GM10266 (cell line): ENCODE measurements at regions not wholly inside any gene's neighbourhood (a gene's known extent, or its start where the extent isn't known, plus 50 kb on each side); places are given as distances from the start of the nearest gene placed in this dataset.

Source experiments
- DNase-seq: peaks from one replicate; pipeline ENCODE4 v3.0.0; 2012; ENCODE audit errors: extremely low spot score
- TF ChIP-seq, protein P1 (sequence below): IDR thresholded peaks from 2 replicates; pipeline ENCODE4 v1.5.1; 2012; ENCODE audit warnings: mild to moderate bottlenecking, low read depth; ENCODE audit not compliant: control insufficient read depth, insufficient read depth; ENCODE audit errors: missing control alignments

- TF ChIP-seq, protein P1, sequence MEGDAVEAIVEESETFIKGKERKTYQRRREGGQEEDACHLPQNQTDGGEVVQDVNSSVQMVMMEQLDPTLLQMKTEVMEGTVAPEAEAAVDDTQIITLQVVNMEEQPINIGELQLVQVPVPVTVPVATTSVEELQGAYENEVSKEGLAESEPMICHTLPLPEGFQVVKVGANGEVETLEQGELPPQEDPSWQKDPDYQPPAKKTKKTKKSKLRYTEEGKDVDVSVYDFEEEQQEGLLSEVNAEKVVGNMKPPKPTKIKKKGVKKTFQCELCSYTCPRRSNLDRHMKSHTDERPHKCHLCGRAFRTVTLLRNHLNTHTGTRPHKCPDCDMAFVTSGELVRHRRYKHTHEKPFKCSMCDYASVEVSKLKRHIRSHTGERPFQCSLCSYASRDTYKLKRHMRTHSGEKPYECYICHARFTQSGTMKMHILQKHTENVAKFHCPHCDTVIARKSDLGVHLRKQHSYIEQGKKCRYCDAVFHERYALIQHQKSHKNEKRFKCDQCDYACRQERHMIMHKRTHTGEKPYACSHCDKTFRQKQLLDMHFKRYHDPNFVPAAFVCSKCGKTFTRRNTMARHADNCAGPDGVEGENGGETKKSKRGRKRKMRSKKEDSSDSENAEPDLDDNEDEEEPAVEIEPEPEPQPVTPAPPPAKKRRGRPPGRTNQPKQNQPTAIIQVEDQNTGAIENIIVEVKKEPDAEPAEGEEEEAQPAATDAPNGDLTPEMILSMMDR, result no peak
- no peak for DNase-seq
These were observed 258.6 kb upstream of the TANK start for GRCh38 chr2:160901613-160902012.

DNA sequence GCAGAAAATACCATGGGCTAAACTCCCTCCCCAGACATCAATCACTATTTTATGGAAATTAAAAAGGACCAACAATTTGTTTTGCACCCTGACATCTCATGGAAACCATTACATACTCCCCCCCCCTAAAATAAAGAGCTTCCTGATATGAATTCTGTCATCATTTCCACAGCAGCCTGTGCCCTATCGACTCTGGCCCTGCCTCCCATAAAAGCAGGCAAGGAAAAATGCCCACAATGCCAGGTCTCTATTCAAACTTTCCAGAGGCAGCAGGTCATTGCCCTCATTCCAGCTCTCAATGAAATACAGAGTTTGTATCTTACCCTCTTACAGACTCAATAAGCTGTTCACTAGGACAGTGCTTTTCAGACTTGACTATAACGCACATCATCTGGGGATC, 254.4 kb upstream of the TANK start:
- no peak for DNase-seq
- TF ChIP-seq, protein P1, result no peak

DNA sequence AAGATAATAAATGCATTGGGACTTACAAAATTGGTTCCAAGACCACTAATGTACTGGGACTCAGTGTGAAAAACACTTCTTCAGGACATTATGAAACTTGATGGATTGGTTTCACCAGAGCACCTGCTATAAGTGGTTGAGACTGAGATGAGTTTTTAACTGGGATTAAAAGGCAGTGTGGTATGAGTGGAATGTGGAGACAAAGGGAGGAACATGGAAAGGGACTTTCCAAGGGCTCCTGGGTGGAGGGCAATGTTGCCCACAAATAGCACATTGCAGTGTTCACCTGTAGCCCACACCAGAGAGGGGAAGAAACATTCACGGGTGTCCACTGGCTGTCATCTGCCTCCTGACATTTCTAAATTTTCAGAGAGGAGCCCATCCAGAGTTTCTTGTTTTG, 253.3 kb upstream of the TANK start:
- no peak for DNase-seq

GRCh38 chr2:160907738-160908137, 252.5 kb upstream of the TANK start:
- TF ChIP-seq, protein P1, result no peak
- DNase-seq, result no peak

More for the DNA sequence above, 253.3 kb upstream of the TANK start:
- TF ChIP-seq, protein P1, result no peak

DNA sequence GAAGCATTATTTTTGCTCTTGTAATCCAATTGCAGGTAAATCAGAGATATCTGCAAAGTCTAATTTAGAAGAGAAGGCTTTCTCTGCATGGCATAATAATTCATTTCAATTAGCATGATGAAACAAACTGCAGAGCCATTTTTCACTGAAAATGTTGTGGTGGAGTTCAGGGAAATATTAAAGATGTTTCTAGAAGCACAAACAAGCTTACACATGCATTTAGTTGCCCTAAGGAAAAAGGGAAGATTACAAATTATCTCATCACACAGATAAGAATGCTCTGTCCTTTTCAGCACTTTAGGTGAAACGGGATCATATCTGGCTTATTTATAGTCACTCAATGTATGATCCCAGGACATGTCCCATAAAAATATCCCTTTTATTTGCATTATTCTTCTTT, 252.1 kb upstream of the TANK start:
- no peak for DNase-seq
- TF ChIP-seq, protein P1, result no peak

DNA sequence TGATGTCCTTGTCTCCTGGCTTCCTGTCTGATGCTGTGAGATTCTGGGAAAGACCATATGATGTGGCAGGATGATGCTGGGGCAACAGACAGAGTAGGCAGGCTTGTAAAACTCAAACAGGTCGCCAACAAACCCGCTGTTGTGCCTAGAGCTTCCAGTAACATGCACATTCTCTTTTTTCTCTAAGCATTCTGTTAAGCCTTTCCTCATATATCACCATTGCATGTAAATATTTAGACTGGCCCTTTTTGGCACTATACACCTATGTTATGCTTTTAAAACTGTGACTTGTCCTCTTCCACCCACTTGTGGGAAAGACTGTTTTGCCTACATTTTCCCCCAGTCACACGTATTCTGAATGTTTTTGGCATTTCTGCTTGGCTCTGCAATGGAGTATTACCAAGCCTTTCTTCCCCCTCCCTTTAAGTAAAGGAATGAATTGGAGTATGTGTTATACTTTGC, 250.4 kb upstream of the TANK start:
- TF ChIP-seq, protein P1, result no peak
- no peak for DNase-seq

DNA sequence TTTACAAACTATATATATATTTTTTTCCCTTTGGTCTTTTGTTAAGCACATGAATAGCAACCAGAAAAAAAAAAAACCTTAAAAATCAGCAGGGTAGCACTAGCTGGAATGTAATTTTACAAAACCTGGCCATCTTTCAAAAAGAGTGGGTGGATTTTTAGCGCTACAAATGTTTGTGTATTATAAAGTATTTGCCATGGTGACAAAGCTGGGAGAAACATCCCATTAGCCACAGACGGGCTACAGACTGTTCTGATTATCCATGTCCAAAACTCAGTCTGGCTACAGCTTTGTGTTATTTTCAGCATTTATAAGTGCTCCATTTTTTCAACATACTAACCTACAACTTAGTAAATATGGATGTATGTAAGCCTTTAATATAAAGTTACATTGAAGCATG, 249.5 kb upstream of the TANK start:
- TF ChIP-seq, protein P1, result no peak
- no peak for DNase-seq
